Urinary bladder (tissue), 3 donors: ENCODE measurements at regions not wholly inside any gene's neighbourhood (a gene's known extent, or its start where the extent isn't known, plus 50 kb on each side); places are given as distances from the start of the nearest gene placed in this dataset.
"Not testable (repeated sequence)": the region's sequence is repeated elsewhere in the genome, so short reads cannot be mapped to it uniquely, and the experiment has no call there.

Experiments used
- DNase-seq: peaks from one replicate; pipeline ENCODE4 v3.0.0-alpha.2; 2015; ENCODE audit errors: extremely low spot score
- H3K27ac ChIP-seq: one replicate; pipeline ENCODE4 v1.5.1; 2013; ENCODE audit warnings: low read depth, mild to moderate bottlenecking, moderate library complexity
- H3K36me3 ChIP-seq: one replicate; pipeline ENCODE4 v1.6.1; 2013; ENCODE audit warnings: mild to moderate bottlenecking, moderate library complexity; ENCODE audit not compliant: insufficient read depth
- H3K4me1 ChIP-seq: one replicate; pipeline ENCODE4 v1.6.1; 2013; ENCODE audit warnings: mild to moderate bottlenecking, moderate library complexity; ENCODE audit not compliant: insufficient read depth
- H3K4me3 ChIP-seq: one replicate; pipeline ENCODE4 v1.5.1; 2013; ENCODE audit warnings: low read depth, low read length
- WGBS: extraction: QIAGEN DNeasy Blood & Tissue Kit; methylation state at CpG from one replicate; pipeline ENCODE4 v1.1.7; 2013; 5-methylcytosine and 5-hydroxymethylcytosine counted together
- donor health status: healthy with polysubstance abuse.
- donor health status: healthy.

GRCh38 chr7:149598721-149599308 lies 101.2 kb upstream of the ZNF746 start:
- H3K4me1 ChIP-seq, result no peaks in the 10 kb centered on the region
- no peak overlapping the region for H3K4me3 ChIP-seq
- DNase-seq, result no peak
- no peaks in the 10 kb centered on the region for H3K36me3 ChIP-seq
- WGBS, result 96% methylated on average over 1 of the region's 1 CpG
- H3K27ac ChIP-seq, result no peak overlapping the region

GRCh38 chr7:149597789-149598188 lies 100.2 kb upstream of the ZNF746 start:
- not testable (repeated sequence) for DNase-seq, H3K27ac ChIP-seq, H3K4me3 ChIP-seq, H3K4me1 ChIP-seq, H3K36me3 ChIP-seq
- WGBS, result 99% methylated on average over 2 of the region's 2 CpGs

DNA sequence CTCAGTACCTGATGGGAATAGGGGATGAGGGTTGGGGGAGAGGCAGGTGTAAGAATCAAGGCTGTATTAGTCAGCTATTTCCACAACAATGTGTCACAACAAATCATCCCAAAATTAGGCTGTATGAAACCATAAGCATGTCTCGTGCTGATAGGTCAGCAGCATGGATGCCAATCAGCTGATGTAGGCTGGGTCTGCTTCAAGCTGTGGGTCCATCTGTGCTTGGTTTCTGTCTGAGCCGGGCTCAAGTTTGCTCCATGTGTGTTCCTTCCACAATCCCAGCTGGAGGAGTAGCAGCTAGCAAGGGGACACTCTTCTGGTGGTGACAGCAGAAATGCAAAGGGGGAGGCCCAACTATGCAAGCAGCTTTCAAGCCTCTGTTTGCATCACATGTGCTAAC lies 97.9 kb upstream of the ZNF746 start:
- Histone ChIP-seq H3K4me3 (no peak overlapping the region), H3K4me1 (no peaks in the 10 kb centered on the region), H3K36me3 (no peaks in the 10 kb centered on the region), H3K27ac (no peak overlapping the region)
- 94% methylated on average over 2 of the region's 2 CpGs for WGBS
- no peak for DNase-seq

DNA sequence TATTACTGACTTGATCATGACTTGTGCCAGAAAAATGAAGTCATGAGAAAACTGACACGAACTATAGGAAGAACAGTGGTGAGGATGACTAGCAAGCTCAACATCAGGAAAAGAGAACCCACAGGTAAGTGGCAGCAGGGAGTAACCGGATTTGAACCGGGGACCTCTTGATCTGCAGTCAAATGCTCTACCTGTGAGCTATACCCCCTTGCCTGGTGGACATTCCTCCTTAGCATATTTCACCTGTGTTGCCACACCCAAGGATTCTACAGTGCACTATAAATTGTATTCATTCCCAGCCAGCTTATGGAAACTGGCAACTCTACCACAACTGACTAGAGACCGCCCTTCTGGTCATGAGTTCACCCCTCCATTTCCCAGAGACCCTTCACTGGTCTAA lies 97.5 kb upstream of the ZNF746 start:
- WGBS, result 97% methylated on average over 4 of the region's 4 CpGs

GRCh38 chr7:149588930-149589329 lies 91.3 kb upstream of the ZNF746 start:
- 95% methylated on average over 1 of the region's 1 CpG for WGBS
- H3K4me3 ChIP-seq, result no peak overlapping the region
- no peaks in the 10 kb centered on the region for H3K36me3 ChIP-seq
- H3K27ac ChIP-seq, result no peak overlapping the region
- DNase-seq, result no peak
- no peaks in the 10 kb centered on the region for H3K4me1 ChIP-seq

More for the DNA sequence above, 97.5 kb upstream of the ZNF746 start:
- no peak for DNase-seq
- Histone ChIP-seq H3K4me3 (no peak overlapping the region), H3K36me3 (no peaks in the 10 kb centered on the region), H3K27ac (no peak overlapping the region), H3K4me1 (no peaks in the 10 kb centered on the region)

DNA sequence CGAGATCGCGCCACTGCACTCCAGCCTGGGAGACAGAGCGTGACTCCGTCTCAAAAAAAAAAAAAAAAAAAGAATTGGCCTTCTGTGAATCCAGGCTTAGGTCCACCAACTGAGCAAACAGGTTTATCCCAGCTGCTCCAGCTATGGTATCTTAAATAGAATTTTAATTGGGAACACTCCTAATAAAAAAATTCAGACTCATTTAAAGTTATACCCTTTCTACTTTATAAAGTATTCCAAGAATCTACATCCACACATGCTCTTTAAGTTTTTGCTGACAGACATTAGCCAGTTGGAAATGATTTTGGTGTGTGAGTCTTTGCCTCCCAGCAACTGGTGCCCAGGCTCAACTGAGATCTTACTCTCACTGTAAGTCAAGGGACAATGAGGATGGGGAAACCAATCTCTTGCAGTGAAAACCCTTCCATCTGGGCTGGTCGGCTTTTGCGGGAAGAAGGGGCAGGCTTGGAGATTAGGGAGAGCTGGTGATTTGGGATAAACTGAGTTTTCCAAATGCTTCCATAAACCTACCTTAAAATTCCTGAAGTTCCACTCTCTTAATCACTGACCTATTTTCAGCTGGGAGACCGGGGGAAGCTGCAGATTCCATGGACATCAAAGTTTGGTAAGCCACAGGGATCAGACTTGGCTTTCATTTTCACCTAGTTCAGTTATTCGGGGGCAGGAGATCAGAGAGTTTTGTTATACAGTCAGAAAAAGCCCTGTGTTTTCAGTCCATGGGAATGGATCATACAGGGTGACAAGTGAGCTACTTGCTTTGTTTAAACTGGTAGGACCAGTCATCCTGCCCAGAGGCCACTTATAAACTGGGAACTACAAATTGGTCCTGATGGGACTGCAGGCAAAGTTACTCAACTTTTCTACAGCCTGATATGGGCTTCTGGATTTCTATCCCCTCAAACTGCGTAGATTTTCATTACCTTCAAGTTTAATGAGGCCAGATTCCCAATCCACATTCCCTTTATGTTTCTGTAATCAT lies 89.3 kb upstream of the ZNF746 start:
- peaks cover 2% of the 10 kb centered on the region for H3K36me3 ChIP-seq
- 86% methylated on average over 10 of the region's 10 CpGs for WGBS
- DNase-seq, result no peak

DNA sequence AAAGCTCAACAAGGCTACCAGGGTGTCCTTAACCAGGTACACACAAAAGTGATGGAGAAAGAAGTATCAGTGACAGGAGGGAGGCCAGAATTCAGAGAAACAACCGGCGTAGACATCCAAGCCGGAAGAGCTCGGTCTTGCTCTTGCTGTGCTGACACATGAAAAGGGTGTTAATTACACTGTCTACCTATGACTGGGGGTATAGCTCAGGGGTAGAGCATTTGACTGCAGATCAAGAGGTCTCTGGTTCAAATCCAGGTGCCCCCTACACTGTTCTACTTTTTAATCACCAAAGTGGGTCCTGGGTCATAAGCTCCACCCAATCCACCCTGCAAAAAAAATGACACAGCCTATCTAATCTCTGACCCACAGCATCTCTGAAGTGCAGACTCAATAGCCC lies 86.9 kb upstream of the ZNF746 start:
- DNase-seq, result no peak
- H3K4me3 ChIP-seq, result no peak overlapping the region
- peaks cover 2% of the 10 kb centered on the region for H3K36me3 ChIP-seq
- H3K27ac ChIP-seq, result no peak overlapping the region
- 98% methylated on average over 4 of the region's 4 CpGs for WGBS
- H3K4me1 ChIP-seq, result no peaks in the 10 kb centered on the region

More for the DNA sequence above, 89.3 kb upstream of the ZNF746 start:
- H3K27ac ChIP-seq, result no peak overlapping the region
- no peak overlapping the region for H3K4me3 ChIP-seq
- no peaks in the 10 kb centered on the region for H3K4me1 ChIP-seq

- Histone ChIP-seq H3K4me1 (no peaks in the 10 kb centered on the region), H3K36me3 (peaks cover 2% of the 10 kb centered on the region), H3K27ac (no peak overlapping the region), H3K4me3 (no peak overlapping the region)
- 97% methylated on average over 2 of the region's 2 CpGs for WGBS
- no peak for DNase-seq
Observed at GRCh38 chr7:149584009-149584408, 86.4 kb upstream of the ZNF746 start.

DNA sequence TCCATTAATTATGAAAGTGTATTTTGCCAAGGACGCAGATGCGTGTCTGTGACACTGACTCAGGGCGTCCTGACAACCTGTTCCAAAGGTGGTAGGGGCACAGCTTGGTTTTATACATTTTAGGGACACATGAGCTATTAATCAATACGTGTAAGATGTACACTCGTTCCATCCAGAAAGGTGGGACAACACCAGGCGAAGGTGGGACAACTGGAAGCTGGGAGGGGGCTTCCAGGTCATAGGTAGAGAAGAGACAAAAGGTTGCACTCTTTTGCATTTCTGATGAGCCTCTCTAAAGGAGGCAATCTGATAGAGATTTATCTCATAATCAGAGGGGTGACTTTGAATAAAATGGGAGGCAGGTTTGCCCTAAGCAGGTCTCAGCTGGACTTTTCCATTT lies 82.7 kb upstream of the ZNF746 start:
- WGBS, result over 99% methylated on average over 6 of the region's 6 CpGs
- Histone ChIP-seq H3K4me3 (no peak overlapping the region), H3K36me3 (peaks cover 2% of the 10 kb centered on the region), H3K4me1 (no peaks in the 10 kb centered on the region), H3K27ac (no peak overlapping the region)
- DNase-seq, result no peak

- H3K36me3 ChIP-seq, H3K27ac ChIP-seq, H3K4me1 ChIP-seq, H3K4me3 ChIP-seq, DNase-seq: not testable (repeated sequence)
- 98% methylated on average over 19 of the region's 19 CpGs for WGBS
Observed at GRCh38 chr7:149579365-149579764, 81.8 kb upstream of the ZNF746 start.

DNA sequence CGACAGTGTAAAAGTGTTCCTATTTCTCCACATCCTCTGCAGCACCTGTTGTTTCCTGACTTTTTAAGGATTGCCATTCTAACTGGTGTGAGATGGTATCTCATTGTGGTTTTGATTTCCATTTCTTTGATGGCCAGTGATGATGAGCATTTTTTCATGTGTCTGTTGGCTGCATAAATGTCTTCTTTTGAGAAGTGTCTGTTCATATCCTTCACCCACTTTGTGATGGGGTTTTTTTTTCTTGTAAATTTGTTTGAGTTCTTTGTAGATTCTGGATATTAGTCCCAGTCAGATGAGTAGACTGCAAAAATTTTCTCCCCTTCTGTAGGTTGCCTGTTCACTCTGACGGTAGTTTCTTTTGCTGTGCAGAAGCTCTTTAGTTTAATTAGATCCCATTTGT lies 76.8 kb upstream of the ZNF746 start:
- not testable (repeated sequence) for DNase-seq, H3K4me1 ChIP-seq, H3K36me3 ChIP-seq, H3K4me3 ChIP-seq, H3K27ac ChIP-seq
- 97% methylated on average over 2 of the region's 2 CpGs for WGBS

DNA sequence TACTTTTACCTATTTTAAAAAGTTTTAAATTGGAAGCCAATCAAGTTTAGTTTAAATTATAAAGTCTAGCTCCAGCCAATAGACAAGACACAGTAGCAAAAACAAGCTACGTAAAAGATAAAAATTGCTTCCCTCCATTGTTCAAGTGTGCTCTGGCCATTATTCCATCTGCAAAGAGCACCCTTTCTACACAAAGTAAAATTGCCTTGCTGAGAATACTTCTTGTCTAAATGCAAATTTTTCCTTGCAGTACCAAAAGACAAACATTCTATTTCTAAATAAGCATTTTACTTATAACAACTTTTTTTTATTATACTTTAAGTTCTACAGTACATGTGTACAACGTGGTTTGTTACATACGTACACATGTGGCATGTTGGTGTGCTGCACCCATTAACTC lies 75.9 kb upstream of the ZNF746 start:
- Histone ChIP-seq H3K36me3 (no peaks in the 10 kb centered on the region), H3K27ac (no peak overlapping the region), H3K4me1 (no peaks in the 10 kb centered on the region), H3K4me3 (no peak overlapping the region)
- 97% methylated on average over 3 of the region's 3 CpGs for WGBS
- DNase-seq, result no peak

DNA sequence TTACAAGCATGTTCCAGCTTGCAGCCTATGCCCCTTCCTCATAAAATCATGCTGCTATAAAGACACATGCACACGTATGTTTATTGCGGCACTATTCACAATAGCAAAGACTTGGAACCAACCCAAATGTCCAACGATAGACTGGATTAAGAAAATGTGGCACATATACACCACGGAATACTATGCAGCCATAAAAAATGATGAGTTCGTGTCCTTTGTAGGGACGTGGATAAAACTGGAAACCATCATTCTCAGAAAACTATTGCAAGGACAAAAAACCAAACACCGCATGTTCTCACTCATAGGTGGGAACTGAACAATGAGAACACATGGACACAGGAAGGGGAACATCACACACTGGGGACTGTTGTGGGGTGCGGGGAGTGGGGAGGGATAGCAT lies 75.3 kb upstream of the ZNF746 start:
- H3K27ac ChIP-seq, DNase-seq, H3K4me3 ChIP-seq, H3K36me3 ChIP-seq, H3K4me1 ChIP-seq: not testable (repeated sequence)
- 97% methylated on average over 8 of the region's 8 CpGs for WGBS

GRCh38 chr7:149570784-149571183 lies 73.2 kb upstream of the ZNF746 start:
- H3K36me3 ChIP-seq, result no peaks in the 10 kb centered on the region
- no peak for DNase-seq
- 96% methylated on average over 11 of the region's 11 CpGs for WGBS
- H3K27ac ChIP-seq, result no peak overlapping the region
- H3K4me3 ChIP-seq, result no peak overlapping the region
- H3K4me1 ChIP-seq, result no peaks in the 10 kb centered on the region
